HEK293 (cell line): ENCODE measurements at regions not wholly inside any gene's neighbourhood (a gene's known extent, or its start where the extent isn't known, plus 50 kb on each side); places are given as distances from the start of the nearest gene placed in this dataset.

Experiments used
- CTCF ChIP-seq: fragments of 450-650 bp; formaldehyde crosslinking; IDR thresholded peaks from 2 replicates; pipeline ENCODE4 v1.5.1; 2016; ENCODE audit warnings: missing biosample characterization, missing genetic modification characterization
- KLF16 ChIP-seq: fragments of 450-650 bp; formaldehyde crosslinking; IDR thresholded peaks from 2 replicates; pipeline ENCODE4 v1.5.1; 2017; ENCODE audit warnings: missing biosample characterization, missing genetic modification characterization
- KLF9 ChIP-seq: fragments of 450-650 bp; formaldehyde crosslinking; IDR thresholded peaks from 2 replicates; pipeline ENCODE4 v1.5.1; 2016; ENCODE audit warnings: missing biosample characterization, missing genetic modification characterization, low read depth
- PBX3 ChIP-seq: sonication (generic); formaldehyde crosslinking; IDR thresholded peaks from 2 replicates; pipeline ENCODE4 v1.8.1; 2022; ENCODE audit warnings: mild to moderate bottlenecking, moderate library complexity, missing genetic modification reagents
- REST ChIP-seq: fragments of 450-650 bp; formaldehyde crosslinking; IDR thresholded peaks from 2 replicates; pipeline ENCODE4 v1.5.1; 2016; ENCODE audit warnings: missing biosample characterization, missing genetic modification characterization
- SALL2 ChIP-seq: fragments of 450-650 bp; formaldehyde crosslinking; IDR thresholded peaks from 2 replicates; pipeline ENCODE4 v1.5.0; 2017; ENCODE audit warnings: missing biosample characterization, mild to moderate bottlenecking, missing genetic modification characterization, borderline replicate concordance
- ZNF555 ChIP-seq: fragments of 450-650 bp; formaldehyde crosslinking; conservative IDR thresholded peaks from 2 replicates; pipeline ENCODE4 v1.5.1; 2017; ENCODE audit warnings: missing biosample characterization, mild to moderate bottlenecking, missing genetic modification characterization, inconsistent platforms
- ZNF600 ChIP-seq: fragments of 450-650 bp; formaldehyde crosslinking; IDR thresholded peaks from 2 replicates; pipeline ENCODE4 v1.5.1; 2016; ENCODE audit warnings: missing biosample characterization, missing genetic modification characterization

- TF ChIP-seq KLF16 (tag by site-specific recombination) (no peak), ZNF555 (tag by site-specific recombination) (no peak), CTCF (tag by site-specific recombination) (no peak), ZNF600 (tag by site-specific recombination) (no peak), REST (tag by site-specific recombination) (no peak), PBX3 (CRISPR knock-in tag) (no peak), KLF9 (tag by site-specific recombination) (no peak), SALL2 (tag by site-specific recombination) (no peak)
These were observed 234.6 kb upstream of the KAZN start for GRCh38 chr1:14363707-14364413.
